ENCODE measurements at regions not wholly inside any gene's neighbourhood (a gene's known extent, or its start where the extent isn't known, plus 50 kb on each side); places are given as distances from the start of the nearest gene placed in this dataset.
A peak's percentile ranks its signal among the peaks of the same experiment; 100 is the strongest.

DNA sequence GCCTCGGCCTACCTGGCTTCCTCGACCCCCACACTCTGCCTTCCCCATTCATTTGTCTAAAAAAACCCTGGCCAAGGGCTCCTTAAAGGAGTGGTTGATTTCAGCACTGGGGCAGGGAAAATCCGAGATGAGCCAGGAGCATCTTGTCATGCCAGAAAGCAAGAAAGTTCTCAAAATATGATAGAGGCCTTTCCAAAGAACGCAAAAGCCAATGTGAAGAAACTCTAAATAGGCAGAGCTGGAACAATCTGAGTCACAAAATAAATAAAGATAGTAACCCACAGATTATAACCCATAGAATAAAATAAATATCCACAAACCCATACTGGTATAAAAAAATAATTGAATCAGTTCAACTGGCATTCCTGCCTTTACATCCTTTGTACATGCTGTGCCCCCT is 192.3 kb upstream of the SALL1 start:
- DNase-seq (ENCODE audit: low read depth), result no peak

DNA sequence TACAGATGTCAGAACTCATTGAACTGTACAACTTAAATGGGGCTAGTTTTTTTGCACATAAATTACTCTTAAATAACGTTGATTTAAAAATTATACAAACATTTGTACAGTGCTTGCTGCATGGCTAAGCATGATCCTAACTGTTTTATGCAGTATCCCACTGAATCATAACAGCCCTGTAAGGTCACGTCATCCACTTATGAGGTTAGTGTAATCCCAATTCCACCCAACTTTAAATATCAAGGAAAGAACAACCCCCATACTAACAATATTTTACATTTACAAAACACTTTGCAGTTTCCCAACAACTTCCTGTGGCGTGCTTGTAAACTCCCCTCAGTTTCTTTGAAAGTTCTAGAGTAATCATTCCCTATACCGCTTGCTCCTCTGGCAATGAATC is 190.1 kb upstream of the SALL1 start:
- DNase-seq (ENCODE audit: low read depth), result no peak

DNA sequence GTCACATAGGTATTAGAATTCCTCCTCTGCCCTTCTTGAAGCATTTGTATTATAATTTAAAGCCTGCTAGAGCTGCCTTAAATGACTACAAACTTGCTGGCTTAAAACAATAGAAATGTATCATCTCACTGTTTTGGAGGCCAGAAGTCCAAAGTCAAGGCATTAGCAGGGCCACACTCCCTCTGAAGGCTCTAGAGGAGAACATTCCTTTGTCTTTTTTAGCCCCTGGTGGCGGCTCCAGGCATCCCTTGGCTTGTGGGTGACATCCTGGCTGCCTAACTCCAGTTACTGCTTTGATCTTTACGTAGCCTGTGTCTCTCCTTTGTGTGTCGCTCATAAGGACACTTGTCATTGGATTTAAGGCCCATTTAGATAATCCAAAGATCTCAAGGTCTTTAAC is 186.6 kb upstream of the SALL1 start:
- DNase-seq (ENCODE audit: low read depth), result no peak

DNA sequence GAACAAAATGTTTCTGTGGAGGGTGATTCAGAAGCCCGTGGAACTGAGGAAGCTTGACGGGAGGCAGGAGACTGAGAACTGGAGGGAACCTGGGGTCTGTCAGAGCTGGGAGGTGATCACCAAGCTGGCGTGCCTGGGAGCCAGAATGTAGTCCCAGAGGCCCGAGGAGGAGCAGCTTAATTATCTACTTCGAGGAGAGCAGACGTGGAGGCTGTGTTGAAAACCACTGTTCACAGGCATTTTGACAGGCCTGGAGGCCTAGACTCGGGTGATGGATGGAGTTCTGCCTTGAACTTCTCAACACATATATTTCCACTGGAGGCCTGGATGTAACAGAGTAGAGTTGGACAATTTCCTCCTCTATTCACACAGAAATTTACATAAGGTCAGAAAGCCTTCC is 177.7 kb upstream of the SALL1 start:
- no peak for DNase-seq (ENCODE audit: low read depth)

DNA sequence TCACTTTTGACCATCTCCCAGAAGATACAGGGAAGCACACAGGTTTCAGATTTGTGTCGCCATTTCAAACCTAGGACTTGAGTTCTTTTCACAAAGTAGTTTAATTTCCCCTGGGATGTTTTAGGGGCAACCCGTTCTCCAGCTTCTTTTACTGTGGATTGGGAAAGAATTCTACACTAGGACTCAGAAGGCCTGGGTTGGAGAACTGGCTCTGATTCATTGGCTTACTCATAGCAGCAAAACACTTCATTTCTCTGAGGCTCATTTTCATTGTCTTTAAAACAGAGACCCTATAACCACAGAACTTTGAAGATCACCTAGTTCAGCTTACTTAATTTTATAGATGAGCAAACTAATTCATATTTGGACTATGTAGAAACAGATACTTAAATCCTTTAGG is 175.9 kb upstream of the SALL1 start:
- DNase-seq (ENCODE audit: low read depth), result peak; percentile 26

DNA sequence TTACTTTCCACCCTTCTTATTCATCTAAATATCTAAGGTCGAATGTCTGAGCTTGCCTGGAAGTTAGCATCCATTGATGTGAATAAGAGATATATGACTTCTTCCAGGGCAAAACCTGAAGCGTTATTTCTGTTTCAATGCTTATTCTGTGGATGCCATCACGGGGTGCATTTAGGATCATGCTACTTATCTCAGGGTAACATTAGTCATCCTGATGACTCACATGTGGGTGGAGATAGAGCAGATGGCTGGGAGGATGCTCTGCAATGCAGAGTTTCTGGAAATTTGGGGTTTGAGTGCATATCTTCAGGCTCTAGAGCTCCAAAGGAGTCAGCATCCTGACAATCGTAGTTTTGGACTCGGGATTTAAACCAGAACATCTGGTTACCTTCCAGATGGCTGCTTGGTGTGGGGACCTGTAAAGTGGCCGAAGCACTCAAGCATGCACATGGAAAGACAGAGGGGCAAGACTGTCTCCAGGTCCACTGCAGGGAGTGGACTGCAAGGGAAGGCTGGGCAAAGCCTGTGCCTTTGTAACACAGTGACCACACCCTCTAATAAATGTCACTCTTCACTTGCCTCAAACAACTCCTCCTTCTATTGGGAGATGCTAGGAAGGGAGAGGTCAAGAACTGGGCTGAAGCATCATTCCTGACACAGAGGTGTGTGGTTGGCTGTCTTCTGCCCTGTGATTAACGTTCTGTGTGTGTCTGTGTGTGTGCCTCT is 175.2 kb upstream of the SALL1 start:
- peak; percentile 53 for DNase-seq (ENCODE audit: low read depth)

DNA sequence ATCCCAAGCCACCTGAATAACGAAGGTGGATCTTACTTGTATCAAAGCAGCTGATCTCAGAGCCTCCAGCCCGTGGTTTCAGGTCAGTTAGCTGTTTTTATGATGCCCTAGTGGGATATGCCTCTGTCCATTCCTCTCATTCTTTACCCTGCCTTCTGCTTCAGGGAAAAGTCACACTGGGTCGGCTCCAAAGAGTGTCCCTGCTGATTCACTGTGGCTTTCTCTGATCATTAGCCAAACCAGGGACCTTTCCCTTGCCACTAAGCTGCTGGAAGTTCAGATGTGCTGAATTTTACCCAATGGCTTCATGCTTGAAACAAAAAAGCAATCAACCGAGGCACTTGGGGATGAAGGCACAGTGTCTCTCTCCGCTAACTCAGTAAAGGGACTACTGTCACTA is 170.2 kb upstream of the SALL1 start:
- DNase-seq (ENCODE audit: low read depth), result no peak

DNA sequence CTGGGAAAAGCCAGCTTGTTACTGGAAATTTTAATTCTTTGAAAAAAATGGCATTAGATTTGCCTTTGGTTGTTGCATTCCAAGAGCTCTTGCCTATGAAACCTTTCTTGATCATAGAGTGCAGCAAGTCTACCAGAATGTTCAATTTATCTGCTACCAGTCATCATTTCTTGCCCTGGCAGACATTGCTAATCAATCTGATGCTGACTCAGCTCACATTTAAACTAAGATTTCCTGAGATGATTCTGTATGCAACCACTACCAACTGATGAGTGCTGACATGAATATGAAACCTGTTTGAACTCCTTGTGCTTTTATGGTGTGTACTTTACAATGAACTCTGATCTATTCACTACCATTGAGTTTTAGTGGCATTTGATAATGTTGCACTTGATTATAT is 166.5 kb upstream of the SALL1 start:
- DNase-seq (ENCODE audit: low read depth), result no peak

DNA sequence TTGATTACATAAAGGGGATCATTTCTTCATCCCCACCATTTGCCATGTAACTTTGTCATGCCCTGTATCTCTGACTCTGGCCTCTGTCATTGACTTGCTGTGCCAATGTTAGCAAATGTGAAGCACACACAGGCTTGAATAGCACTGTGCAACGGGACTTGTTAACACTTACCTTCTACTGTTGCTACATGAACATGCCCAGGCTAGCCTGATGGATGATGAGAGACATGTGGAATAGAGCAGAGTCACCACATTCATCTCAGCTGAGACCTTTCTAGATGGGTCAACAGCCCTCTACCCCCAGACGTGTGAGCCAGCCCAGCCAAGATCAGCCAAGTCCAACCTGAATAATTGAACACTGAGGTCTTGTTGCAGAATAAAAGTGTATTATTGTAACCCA is 162.1 kb upstream of the SALL1 start:
- DNase-seq (ENCODE audit: low read depth), result no peak

DNA sequence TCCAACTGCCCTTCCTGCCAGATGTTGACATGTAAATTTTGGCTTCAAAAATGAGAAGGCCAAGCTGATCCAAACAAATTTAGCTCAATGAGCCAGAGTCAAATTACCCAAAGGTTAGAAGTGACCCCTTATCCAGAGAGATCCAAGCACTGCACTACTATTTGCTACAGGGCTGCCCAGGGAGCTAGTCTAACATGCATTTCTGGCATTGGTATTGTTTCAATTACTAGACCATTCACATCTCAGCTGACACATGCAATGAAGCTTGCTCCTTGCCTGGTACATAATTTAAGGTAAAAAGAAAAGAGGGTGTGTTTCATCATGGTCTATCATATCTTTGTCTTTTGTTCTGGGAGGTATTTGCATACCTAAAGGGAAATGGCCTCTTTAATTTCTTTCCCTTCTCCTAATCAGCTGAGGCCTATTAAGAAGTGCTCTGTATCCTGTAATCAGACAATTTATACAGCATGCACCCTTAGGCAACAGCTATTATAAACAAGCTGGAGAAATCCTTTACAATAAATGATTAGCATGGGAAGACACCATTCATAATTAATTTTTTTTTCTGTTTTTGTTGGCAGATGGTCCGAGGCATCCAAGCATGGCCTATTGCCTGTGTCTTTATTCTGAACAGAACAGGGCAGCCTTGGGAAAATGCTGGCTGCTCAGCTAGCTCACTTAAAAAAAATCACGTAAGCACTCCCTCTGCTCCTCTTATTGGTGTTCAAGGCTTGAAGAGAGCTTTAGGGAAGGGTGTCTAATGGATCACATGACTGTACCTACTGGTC is 161.5 kb upstream of the SALL1 start:
- no peak for DNase-seq (ENCODE audit: low read depth)

DNA sequence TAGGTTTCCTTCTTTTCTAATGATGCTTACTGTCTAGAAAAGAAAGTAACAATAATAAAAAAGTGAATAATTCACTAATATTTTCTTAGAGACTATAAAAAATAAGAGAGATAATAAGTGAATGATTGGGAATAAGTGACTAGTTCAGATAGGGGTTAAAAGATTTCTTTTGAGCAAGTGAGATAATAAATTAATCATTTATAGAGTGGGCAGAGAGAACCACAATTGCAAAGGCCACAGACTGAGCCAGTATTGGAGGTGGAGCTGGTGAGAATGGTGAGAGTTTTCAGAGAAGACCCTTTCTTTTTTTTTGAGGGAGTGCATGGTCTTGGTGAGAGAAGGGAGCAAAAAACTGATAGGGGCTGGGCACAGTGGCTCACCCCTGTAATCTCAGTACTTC is 159.1 kb upstream of the SALL1 start:
- no peak for DNase-seq (ENCODE audit: low read depth)

DNA sequence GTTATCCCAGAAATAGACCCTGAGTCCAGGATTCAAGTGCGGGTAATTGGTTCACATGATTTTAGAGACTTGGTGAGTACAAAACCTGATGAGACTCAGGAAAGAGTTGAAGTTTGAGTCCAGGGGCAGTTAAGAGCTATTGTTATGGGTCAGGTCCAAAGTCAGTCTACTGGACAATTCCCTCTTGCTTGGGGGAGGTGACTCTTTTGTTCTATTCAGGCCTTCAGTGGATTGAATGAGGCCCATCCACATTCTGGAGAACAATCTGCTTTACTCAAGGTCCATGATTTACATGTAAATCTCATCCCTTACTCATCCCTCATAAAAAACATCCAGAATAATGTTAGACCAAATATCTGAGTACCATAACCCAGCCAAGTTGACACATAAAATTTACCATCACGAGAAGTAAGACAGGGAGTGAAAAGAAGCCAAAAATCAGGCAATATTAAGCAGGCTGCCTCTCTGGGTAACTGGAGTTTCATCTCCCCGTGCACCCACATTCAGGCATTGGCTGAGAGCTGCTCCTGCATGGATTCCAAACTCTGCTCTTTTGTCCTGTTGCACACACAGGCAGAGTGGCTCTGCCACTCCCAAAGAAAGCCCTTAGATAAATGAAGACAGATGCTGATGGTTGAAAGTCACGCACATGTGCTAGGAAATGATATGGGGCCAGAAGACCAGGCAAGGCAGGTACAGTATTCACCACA is 156.0 kb upstream of the SALL1 start:
- no peak for DNase-seq (ENCODE audit: low read depth)

DNA sequence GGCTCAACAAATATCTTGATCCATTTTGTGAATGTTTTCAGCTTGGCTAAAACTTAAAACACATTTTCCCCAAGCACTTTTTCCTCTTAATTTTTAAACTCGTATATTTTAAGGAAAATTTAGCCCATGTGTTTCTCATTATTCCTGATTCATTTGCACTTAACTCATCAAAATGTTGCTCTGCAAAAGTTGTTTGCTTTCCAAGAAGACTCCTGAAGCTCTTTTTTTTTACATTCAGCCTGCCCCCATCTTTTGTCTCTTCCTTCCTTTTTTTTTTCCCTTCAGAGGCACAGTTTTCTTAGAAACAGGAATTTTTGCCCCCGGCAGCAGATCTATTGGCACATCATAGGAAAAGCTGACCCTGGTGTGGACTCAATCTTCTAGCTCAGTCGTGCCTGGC is 155.0 kb upstream of the SALL1 start:
- DNase-seq (ENCODE audit: low read depth), result no peak

DNA sequence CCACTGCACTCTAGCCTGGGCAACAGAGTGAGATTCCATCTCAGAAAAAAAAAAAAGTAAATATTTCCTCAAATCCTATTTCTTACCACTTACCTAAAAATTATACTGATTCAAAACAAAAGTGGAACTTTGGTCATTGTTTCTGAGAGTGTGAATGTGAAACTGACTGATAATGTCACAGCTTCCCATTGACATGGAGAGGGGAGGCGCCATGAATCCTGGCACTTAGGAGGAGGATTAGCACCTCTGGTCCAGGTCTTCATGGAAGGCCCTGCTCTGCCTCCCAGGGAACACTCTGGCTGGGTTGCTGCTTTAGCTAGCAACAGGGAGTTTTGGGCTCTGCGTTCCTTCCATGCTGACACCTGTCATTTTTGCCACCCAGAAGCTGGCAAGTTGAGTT is 154.3 kb upstream of the SALL1 start:
- DNase-seq (ENCODE audit: low read depth), result no peak

DNA sequence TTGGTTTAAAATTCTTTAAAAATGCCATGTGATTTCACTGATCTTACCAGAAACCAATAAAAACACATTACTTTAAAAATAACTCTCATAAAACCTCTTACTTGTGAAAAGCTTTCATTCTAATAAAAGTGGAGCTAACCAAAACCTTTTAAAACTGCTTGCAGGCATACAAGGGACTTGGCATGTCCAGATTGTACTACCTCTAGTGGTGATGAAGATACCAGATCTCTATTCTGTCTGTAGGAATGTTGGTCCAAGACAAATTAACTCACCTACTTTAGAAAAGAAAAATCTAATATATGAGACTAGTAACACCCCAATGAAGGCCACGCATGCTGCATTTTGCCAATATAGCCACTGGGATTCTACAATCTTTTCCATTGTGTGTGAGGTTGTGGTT is 151.0 kb upstream of the SALL1 start:
- no peak for DNase-seq (ENCODE audit: low read depth)

DNA sequence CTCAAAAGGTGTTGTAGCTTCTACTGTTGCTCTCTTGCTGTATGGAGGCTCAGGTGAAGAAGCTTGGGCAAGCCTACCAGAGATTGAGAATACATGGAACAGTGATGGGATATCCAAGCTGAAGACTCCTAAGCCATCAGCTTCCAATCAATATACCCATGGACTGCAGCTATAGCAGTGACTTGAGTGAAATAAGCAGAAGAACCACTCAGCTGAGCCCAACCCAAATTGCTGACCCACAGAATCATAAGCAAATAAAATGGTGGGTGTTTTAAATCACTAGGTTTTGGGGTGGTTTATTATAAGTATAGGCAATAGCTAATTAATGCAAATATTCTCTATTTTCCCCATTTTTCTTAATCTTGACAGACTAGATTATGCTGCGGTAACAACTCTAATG is 147.7 kb upstream of the SALL1 start:
- no peak for DNase-seq (ENCODE audit: low read depth)

DNA sequence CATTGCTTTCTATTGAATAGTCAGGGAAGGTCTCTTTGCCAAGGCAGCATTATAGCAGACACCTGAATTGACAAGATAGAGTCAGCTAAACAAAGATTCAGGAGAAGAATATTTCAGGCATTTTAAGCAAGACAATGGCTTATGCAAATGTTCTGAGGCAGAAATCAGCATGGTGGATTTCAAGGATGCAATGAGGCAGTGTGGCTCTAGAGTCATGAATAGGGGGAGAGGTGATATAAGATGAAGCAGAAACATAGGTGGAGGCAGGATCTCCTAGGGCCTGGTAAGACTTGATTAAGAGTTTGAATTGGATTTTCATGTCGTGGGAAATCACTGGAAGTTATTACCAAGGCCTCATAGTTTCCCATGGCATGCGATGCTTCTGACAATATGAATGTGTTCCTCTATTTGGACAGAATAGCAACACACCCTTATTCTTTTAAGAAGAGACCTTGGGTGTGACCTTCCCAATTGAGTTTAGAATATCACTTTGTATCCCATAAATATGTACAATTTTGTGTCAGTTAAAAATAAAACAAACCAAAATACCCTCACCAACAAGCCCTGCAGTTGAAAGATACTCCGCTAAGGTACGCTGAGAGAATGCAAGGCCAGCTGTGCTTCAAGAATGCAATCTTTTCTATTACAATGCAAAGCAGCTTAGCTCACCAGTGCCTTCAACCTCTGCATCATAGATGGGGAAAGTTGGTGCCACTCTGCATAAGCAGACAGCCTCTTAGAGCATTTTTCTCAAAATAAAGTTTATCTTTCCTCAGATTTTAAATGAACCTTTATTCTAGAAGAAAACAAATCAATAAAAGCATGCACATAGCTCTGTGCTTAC is 139.6 kb upstream of the SALL1 start:
- no peak for DNase-seq (ENCODE audit: low read depth)

DNA sequence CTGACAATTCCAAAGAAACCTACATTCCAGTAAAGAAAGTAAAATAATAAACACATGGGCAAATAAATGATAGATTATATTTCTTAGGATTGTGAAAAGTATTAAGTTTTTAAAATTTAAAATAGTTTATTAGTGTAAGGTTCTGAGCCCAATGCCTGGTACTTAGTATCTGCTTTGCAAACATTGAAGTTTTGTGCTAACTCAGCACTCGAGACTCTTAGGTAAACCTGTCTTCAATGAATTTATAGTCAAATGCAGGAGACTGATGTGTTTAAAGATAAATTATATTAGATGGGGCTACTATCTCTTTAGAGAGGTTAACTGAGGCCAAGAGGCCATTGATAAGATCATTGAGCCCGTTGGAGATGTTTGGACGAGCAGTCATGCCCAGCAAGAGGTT is 138.3 kb upstream of the SALL1 start:
- DNase-seq (ENCODE audit: low read depth), result no peak

DNA sequence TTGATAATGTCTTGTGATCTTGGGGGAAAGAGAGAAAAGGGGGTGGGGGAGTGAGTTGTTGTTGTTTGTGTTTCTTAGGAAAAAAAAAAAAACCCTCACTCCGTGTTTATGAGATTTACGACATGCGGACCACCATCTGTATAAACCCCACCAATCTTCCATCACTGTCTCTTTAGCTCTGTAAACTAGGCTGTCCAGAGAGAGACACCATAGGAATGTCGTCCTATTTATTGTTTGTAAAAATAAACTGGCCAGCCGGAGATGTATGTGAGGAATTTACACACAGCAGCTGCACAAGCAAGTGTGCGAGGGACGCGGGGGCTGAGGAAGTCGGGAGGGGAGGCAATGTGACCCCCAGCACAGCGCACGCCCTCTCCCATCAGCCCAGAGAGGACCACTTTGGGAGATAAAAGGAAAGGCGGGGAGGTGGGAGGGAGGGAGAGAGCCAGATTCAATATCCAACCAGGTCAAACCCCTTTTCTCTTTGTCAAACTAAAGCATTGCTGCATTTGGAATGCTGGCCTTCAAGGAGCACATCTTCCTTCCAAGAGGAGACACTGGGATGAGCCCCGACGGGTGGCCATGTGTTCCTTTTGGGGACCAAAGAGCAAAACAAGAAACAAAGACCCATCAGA is 136.2 kb upstream of the SALL1 start:
- DNase-seq (ENCODE audit: low read depth), result no peak

DNA sequence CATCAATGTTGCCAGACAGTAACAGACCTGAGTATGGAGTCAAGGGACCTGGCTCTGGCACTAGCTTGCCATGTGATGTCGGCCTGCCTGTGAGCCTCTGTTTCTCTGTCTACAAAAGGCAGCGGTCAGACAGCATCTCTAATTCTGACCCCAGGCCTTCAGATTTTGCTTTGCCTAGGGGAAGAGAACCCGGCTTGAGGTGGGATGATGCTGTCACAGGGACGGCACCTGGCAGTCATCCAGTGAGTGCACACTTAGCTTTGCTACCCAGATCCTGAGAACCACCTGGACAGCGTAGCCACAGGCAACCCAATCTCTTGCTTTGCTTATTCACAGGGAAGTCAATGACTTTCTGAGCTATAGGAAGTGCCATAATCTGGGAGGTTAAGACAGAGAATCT is 135.2 kb upstream of the SALL1 start:
- DNase-seq (ENCODE audit: low read depth), result no peak

DNA sequence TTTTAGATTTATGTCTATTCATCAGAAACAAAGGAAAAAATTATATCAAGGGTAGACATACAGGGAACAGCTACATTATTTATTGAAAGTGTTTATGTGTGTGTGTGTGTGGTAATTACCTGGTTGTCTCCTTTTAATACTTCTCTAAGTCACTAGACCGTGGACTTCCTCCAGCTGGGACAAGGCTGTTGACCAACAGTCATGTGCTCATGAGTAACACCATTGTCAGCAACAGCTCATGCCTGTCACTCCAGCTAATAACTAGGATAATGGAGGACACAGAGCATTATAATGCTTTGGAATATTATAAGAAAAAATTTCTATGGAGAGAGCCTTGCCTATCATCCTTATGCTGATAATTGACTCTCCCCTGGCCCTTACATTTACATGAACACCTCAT is 125.3 kb upstream of the SALL1 start:
- DNase-seq (ENCODE audit: low read depth), result no peak
